HG03135 (cell line): ENCODE measurements at regions not wholly inside any gene's neighbourhood (a gene's known extent, or its start where the extent isn't known, plus 50 kb on each side); places are given as distances from the start of the nearest gene placed in this dataset.

Experiments used
- ATAC-seq: cut with Tn5 transposase; IDR thresholded peaks from one replicate; pipeline ENCODE4 v1.9.1; 2021; ENCODE audit warnings: mild to moderate bottlenecking, moderate library complexity; ENCODE audit not compliant: unreplicated experiment

DNA sequence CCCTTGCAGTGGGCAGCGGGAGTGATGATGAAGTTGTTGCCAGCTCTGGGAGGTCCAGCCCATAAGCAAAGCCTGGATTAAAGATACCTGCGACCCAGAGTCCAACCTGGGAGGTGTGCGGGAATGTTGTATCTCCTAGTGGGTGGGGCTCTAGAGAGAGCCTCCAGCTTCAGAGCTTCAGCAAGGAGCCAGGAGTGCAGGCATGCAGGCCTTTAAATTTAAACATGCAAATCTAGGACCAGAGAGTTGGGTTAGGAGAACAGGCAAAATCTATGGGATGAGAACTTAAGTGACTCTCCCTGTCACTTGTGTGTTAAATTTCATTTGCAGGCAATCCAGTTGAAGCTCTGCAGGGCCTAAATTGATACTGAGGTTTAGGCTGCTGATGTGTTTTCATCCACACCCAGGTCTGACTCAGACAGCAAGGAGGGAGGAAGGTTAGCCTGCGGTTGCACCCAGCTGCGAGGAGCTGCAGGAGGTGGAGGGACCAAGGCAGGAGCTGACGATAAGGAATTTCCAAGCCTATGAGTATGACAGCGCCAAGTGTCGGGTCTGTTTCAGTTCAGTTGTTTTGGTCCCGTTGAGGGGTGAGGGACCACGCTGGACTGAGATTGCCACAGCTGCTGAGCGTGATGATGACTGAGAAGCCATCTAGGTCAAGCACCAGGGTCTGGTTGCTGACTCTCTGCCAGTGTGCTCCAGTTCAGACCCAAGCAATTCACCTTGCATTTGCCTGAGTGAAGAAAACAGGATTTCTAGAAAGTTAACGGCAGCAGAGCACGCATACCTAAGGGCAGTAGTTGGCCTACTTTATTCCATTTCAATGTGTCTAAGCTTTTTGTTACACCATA lies 243.0 kb downstream of the ICE1 start:
- no peak for ATAC-seq

GRCh38 chr5:5658889-5659465 lies 236.5 kb downstream of the ICE1 start:
- ATAC-seq = no peak

DNA sequence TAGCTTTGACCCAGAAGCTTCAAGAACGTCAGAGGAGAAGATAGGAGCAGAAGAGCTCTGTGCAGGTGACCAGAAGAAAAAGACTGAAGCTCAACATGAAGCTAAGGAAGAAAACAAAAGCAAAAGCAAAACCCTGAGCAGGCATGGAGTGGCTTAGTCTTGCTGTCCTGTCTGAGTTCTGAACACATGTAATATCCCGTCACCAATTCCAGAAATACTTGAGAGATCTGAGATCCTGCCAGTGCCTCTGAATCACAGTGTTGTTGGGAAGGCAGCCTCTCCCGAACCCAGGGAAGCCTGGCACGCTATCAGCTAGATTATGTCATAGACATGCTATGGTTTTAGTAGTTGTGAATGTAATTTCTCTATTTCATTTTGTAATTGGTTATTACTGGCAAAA lies 235.7 kb downstream of the ICE1 start:
- ATAC-seq = no peak

DNA sequence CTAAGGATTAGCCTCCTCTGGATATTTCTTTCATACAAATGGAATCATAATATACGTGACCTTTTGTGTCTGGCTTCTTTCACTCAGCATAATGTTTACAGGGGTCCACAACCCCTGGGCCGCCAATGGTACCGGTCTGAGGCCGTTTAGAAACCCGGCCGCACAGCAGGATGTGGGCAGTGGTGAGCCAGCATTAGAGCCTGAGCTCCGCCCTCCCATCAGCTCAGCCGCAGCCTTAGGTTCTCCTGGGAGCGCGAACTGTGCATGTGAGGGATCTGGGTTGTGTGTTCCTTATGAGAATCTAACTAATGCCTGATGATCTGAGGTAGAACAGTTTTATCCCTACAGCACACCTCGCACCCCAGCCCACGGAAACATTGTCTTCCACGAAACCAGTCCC lies 229.7 kb downstream of the ICE1 start:
- ATAC-seq = no peak

GRCh38 chr5:5650949-5651348 lies 228.5 kb downstream of the ICE1 start:
- no peak for ATAC-seq

DNA sequence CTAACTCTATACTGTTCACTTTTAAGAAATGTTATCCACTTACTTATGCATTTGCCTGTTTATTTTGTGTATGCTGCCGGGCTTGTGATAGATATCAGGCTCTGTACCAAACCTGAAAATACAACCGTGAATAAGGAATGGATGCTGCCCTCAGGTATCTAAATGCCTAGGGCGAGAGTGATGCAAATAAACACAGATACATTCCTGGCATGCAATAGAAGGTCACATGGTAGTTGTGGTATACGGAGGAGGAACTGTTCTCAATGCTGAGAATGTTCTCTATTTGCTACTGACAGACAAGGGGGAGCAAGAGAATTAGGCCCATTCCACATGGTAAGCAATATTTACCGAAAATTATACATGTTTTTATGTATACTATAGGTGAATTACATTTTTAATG lies 227.8 kb downstream of the ICE1 start:
- ATAC-seq = no peak

DNA sequence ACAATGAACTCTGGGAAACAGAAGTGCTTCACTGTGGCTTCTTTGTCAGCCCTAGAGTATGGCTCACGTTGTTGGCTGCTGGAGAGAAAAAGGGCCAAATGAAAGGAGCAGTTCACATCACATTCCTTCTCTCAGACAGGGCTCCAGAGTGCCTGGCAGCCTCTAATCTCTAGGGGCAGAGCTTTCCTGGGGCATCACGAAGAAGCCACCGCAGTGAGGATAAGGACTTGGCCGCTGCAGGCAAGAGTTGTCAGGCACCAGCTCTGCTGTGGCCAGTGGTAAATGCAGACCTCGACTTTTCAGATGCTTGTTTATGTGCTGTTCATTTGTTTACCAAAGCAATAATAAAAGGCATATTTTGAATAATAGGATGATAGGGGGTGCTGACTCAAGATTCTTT lies 227.2 kb downstream of the ICE1 start:
- no peak for ATAC-seq

DNA sequence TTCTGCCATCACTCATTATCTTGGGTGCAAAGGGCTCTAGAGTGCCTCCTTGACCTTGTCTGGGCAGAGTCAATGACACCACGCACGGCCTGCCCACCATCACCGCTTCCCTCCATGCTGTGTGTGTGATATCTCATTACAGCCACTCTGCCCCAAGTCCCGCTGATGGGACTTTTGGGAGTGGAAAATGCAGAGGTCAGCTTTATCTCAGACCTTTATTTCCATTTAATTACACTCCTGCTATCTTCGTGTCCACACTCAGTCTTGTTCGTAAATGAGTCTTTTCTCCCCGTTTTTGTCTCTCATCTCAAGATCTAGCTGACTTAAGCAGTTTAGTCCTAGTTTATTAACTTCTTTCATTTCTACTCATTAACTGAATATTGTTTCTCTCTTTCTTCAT lies 226.2 kb downstream of the ICE1 start:
- no peak for ATAC-seq

DNA sequence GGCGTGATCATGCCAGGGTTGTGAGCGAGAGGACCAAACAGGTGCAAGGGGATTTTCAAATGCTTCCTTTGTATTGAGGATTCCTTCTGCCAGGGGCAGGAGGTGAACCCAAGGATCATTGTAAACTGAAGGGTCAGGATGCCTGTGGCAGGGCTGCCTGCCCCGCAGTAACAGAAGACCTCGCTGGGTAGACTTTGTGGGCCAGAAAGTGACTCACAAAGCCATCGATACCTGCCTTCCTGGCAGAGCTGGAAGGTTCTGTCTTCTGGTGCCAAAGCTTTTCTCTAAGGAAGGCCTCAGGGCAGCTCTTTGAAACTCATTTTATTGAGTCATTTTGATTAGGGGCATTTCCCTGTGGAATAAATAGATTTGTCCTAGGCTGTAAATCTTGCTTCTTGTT lies 223.4 kb downstream of the ICE1 start:
- ATAC-seq = no peak

- ATAC-seq = no peak
Observed at GRCh38 chr5:5645198-5645597, 222.7 kb downstream of the ICE1 start.

GRCh38 chr5:5644249-5644648 lies 221.8 kb downstream of the ICE1 start:
- ATAC-seq = no peak

- no peak for ATAC-seq
Observed at GRCh38 chr5:5643481-5643880, 221.0 kb downstream of the ICE1 start.

DNA sequence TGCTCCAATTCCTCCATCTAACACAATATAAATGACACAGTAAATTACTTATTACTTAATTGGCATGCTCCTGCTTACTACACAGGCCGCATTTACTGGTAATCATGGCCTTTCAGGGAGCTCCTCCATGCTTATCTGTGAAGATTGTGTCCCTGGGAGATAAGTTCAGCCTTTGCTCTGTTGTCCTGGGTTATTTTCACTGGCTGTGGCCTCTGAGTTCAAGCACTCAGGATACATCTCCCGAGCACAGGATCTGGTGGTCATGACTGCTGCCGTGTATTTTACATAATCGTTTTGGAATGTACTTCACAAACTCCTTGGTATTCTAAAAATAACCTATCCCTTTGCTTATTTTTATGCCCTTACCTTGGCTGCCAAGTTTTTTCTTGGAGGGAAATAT lies 215.7 kb downstream of the ICE1 start:
- no peak for ATAC-seq

GRCh38 chr5:5637173-5637572 lies 214.7 kb downstream of the ICE1 start:
- no peak for ATAC-seq

DNA sequence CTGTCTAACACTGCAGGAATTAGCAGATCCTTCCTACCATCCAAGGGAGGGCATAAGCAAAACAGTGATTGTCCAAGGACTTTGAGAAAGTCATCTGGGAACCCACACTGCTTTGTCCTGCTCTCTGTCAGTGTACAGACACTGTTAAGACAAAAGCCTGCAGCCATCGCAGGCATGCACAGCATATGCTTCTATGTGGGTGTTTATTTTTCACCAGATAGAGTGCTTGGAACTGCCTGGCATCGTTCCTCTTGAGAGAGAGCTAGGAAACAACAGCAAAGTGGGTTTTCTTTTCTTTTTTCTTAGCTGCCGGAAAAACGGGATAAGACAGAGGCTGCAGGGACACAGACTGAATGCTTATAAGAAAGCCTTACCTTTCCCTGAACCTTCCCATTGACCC lies 212.3 kb downstream of the ICE1 start:
- ATAC-seq = no peak

DNA sequence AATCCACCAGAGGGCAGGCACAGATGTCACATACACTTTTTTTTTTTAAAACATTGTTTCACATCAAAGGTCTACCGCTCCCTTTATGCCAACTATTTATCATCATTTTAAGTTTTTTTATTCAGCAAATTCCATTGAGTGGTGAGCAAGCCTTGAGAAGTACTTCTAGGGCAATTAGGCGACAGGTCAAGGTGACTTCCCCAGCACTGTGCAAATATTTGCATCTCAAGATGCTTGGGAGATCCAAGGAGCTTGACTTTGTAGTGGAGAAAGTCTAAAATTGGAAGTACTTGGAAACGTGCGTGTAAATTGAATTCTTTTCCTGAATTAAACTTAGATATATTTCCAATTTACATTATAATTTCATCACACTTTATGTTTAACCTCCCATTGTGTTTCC lies 211.1 kb downstream of the ICE1 start:
- ATAC-seq = no peak

- no peak for ATAC-seq
Observed at GRCh38 chr5:5632678-5633077, 210.2 kb downstream of the ICE1 start.

DNA sequence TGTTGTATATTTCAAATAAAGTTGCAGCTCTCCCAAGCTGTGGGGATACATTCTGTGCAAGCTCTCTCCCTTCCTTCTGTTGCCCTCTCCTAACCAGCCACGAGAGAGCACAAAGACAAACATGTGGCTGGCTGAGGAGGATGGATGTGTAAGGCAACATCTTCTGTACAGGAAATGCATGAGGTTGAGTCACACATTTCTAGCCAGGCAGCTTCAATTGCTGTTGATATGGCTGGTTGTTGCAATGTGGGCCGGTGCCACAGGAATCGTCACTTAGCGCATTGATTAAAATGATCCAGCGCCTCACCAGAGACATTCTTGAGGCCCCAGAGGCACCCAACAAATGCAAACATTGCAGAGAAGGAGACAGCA lies 207.1 kb downstream of the ICE1 start:
- ATAC-seq = no peak

GRCh38 chr5:5628866-5629606 lies 206.6 kb downstream of the ICE1 start:
- ATAC-seq = no peak

DNA sequence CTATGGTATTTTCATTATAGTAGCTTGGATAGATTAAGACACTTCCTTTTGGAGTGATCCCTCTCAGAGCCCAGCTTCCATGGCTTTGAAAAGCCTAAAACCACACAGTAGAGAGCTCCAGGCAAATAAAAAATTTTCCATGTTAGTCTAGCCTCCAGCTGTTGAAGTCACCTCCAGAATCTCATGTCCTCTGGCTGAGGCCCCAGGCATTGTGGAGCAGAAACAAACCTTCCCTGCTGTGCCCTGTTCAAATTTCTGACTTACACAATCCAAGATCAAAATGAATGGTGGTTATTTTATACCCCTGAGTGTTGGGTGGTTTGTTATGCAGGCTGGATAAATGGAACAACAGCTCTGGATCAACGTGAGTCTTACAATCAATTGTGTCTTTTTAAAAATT lies 203.9 kb downstream of the ICE1 start:
- ATAC-seq = no peak

GRCh38 chr5:5625491-5625890 lies 203.0 kb downstream of the ICE1 start:
- no peak for ATAC-seq

DNA sequence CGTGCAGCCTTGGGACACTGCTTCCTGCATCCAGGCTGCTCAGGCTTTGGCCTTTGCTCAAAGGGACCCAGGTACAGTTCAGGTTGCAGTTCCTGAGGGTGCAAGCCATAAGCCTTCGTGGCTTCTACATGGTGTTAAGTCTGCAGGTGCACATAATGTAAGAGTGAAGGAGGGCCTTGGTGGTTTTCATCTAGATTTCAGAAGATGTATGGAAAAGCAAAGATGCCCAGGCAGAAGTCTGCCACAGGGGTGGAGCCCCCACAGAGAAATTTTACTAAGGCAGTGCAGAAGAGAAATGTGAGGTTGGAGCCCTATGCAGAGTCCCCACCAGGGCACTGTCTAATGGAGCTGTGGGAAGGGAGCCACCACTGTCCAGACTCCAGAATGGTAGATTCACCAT lies 200.9 kb downstream of the ICE1 start:
- ATAC-seq = no peak
